ENCODE measurements at regions not wholly inside any gene's neighbourhood (a gene's known extent, or its start where the extent isn't known, plus 50 kb on each side); places are given as distances from the start of the nearest gene placed in this dataset.

GRCh38 chr13:30552567-30552966 is 65.2 kb upstream of the USPL1 start:
- no peak for TF ChIP-seq CTCF (IDR thresholded peaks at IDR 0.05)
- no peak for TF ChIP-seq POLR2A (IDR thresholded peaks at IDR 0.05)

Data from heart left ventricle (tissue), 13 donors.